ENCODE measurements at regions not wholly inside any gene's neighbourhood (a gene's known extent, or its start where the extent isn't known, plus 50 kb on each side); places are given as distances from the start of the nearest gene placed in this dataset.

DNA sequence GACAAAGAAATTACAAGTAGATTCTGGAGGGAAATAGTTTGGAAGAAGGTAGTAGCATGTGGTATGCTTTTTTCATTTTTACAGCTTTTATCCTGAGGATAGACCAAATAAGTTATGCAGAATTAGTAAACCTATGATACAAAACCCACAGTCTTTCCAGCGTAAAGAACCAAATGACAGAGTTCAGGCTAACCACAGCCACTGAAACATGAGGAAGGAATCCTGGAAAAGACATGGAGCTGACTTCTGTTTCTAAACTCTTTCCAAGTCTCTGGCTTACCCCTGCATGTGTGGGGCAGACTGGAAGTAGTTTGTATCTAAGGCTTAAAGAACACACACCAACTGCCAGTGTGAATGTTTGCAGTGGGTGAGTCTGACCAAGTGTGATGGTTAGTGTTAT lies 258.4 kb upstream of the TENM4 start:
- no peak for TF ChIP-seq RAD51 (IDR thresholded peaks at IDR 0.05)
- TF ChIP-seq JUNB (IDR thresholded peaks at IDR 0.05), result no peak
- TF ChIP-seq, protein P1, sequence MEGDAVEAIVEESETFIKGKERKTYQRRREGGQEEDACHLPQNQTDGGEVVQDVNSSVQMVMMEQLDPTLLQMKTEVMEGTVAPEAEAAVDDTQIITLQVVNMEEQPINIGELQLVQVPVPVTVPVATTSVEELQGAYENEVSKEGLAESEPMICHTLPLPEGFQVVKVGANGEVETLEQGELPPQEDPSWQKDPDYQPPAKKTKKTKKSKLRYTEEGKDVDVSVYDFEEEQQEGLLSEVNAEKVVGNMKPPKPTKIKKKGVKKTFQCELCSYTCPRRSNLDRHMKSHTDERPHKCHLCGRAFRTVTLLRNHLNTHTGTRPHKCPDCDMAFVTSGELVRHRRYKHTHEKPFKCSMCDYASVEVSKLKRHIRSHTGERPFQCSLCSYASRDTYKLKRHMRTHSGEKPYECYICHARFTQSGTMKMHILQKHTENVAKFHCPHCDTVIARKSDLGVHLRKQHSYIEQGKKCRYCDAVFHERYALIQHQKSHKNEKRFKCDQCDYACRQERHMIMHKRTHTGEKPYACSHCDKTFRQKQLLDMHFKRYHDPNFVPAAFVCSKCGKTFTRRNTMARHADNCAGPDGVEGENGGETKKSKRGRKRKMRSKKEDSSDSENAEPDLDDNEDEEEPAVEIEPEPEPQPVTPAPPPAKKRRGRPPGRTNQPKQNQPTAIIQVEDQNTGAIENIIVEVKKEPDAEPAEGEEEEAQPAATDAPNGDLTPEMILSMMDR (IDR thresholded peaks at IDR 0.05 in 2 of 3, conservative IDR thresholded peaks at IDR 0.05 in 1 of 3; ENCODE audit: control insufficient read depth in 2 of 3, extremely low read depth in 1 of 3, insufficient read depth in 1 of 3, low read depth in 3 of 3, low read length in 3 of 3), result no peak
- TF ChIP-seq CEBPB (IDR thresholded peaks at IDR 0.05; ENCODE audit: borderline replicate concordance in 1 of 2, low read depth in 2 of 2, low read length in 2 of 2), result no peak
- TF ChIP-seq SMC3 (IDR thresholded peaks at IDR 0.05; ENCODE audit: borderline replicate concordance, low read length), result no peak
- no peak for TF ChIP-seq POLR2AphosphoS5 (IDR thresholded peaks at IDR 0.05; ENCODE audit: low read length)
- no peak for TF ChIP-seq EZH2 (IDR thresholded peaks at IDR 0.05; ENCODE audit: borderline replicate concordance, control insufficient read depth, low read depth, low read length)
- TF ChIP-seq BCL11A (IDR thresholded peaks at IDR 0.05; ENCODE audit: low read depth, low read length), result no peak
- no peak for TF ChIP-seq CHD2 (IDR thresholded peaks at IDR 0.05; ENCODE audit: borderline replicate concordance, low read depth, low read length)
- no peak for TF ChIP-seq NBN (IDR thresholded peaks at IDR 0.05)
